GM18517 (cell line): ENCODE measurements at regions not wholly inside any gene's neighbourhood (a gene's known extent, or its start where the extent isn't known, plus 50 kb on each side); places are given as distances from the start of the nearest gene placed in this dataset.
"Not testable (repeated sequence)": the region's sequence is repeated elsewhere in the genome, so short reads cannot be mapped to it uniquely, and the experiment has no call there.

Experiments used
- ATAC-seq: cut with Tn5 transposase; IDR thresholded peaks from one replicate; pipeline ENCODE4 v1.9.1; 2021; ENCODE audit warnings: mild to moderate bottlenecking, moderate library complexity; ENCODE audit not compliant: unreplicated experiment

GRCh38 chr20:48492015-48492714, 335.6 kb downstream of the PREX1 start:
- no peak for ATAC-seq

- ATAC-seq, result no peak
Measured at GRCh38 chr20:48490961-48491831, 336.6 kb downstream of the PREX1 start.

GRCh38 chr20:48490341-48490740, 337.5 kb downstream of the PREX1 start:
- not testable (repeated sequence) for ATAC-seq

- no peak for ATAC-seq
Measured at GRCh38 chr20:48489656-48490055, 338.1 kb downstream of the PREX1 start.

GRCh38 chr20:48489046-48489463, 338.7 kb downstream of the PREX1 start:
- ATAC-seq, result no peak

- ATAC-seq, result not testable (repeated sequence)
Measured at GRCh38 chr20:48488334-48489034, 339.3 kb downstream of the PREX1 start.

- ATAC-seq, result no peak
Measured at GRCh38 chr20:48486065-48486464, 341.7 kb downstream of the PREX1 start.

GRCh38 chr20:48485153-48485552, 342.6 kb downstream of the PREX1 start:
- not testable (repeated sequence) for ATAC-seq

GRCh38 chr20:48483334-48484066, 344.3 kb downstream of the PREX1 start:
- no peak for ATAC-seq

GRCh38 chr20:48482790-48483189, 345.0 kb downstream of the PREX1 start:
- no peak for ATAC-seq

GRCh38 chr20:48480216-48480772, 347.5 kb downstream of the PREX1 start:
- ATAC-seq, result no peak

- ATAC-seq, result no peak
Measured at GRCh38 chr20:48478806-48479585, 348.8 kb downstream of the PREX1 start.

- no peak for ATAC-seq
Measured at GRCh38 chr20:48478370-48478769, 349.4 kb downstream of the PREX1 start.

- no peak for ATAC-seq
Measured at GRCh38 chr20:48476854-48477253, 350.9 kb downstream of the PREX1 start.

GRCh38 chr20:48474022-48474421, 353.8 kb downstream of the PREX1 start:
- ATAC-seq, result no peak

- no peak for ATAC-seq
Measured at GRCh38 chr20:48471759-48472408, 355.9 kb downstream of the PREX1 start.

GRCh38 chr20:48471176-48471575, 356.6 kb downstream of the PREX1 start:
- ATAC-seq, result no peak

- no peak for ATAC-seq
Measured at GRCh38 chr20:48470141-48470540, 357.7 kb downstream of the PREX1 start.

- no peak for ATAC-seq
Measured at GRCh38 chr20:48469026-48469425, 358.8 kb downstream of the PREX1 start.
